H1 (cell line): ENCODE measurements at regions not wholly inside any gene's neighbourhood (a gene's known extent, or its start where the extent isn't known, plus 50 kb on each side); places are given as distances from the start of the nearest gene placed in this dataset.

Source experiments
- BACH1 ChIP-seq: IDR thresholded peaks from 2 replicates; pipeline ENCODE4 v1.6.1; 2012; ENCODE audit warnings: low read length, improper control_type of control experiment
- JUND ChIP-seq: IDR thresholded peaks from 2 replicates; pipeline ENCODE4 v1.6.1; 2011; ENCODE audit warnings: mild to moderate bottlenecking, improper control_type of control experiment, low read length
- SAP30 ChIP-seq: fragments of 300-600 bp; sonication (generic); IDR thresholded peaks from 2 replicates; pipeline ENCODE4 v1.7.1; 2012; ENCODE audit warnings: low read length, moderate library complexity, mild to moderate bottlenecking, inconsistent platforms; ENCODE audit not compliant: insufficient read depth, insufficient replicate concordance
- SIRT6 ChIP-seq: IDR thresholded peaks from one replicate; pipeline ENCODE4 v1.7.1; 2012; ENCODE audit warnings: low read length, inconsistent platforms
- TF ChIP-seq, protein P1 (sequence below): IDR thresholded peaks from 2 replicates; pipeline ENCODE4 v1.6.1; 2012; ENCODE audit warnings: low read length, inconsistent platforms
- TF ChIP-seq, protein P2 (sequence below): IDR thresholded peaks from 2 replicates; pipeline ENCODE4 v1.6.1; 2011; ENCODE audit warnings: low read length, improper control_type of control experiment

DNA sequence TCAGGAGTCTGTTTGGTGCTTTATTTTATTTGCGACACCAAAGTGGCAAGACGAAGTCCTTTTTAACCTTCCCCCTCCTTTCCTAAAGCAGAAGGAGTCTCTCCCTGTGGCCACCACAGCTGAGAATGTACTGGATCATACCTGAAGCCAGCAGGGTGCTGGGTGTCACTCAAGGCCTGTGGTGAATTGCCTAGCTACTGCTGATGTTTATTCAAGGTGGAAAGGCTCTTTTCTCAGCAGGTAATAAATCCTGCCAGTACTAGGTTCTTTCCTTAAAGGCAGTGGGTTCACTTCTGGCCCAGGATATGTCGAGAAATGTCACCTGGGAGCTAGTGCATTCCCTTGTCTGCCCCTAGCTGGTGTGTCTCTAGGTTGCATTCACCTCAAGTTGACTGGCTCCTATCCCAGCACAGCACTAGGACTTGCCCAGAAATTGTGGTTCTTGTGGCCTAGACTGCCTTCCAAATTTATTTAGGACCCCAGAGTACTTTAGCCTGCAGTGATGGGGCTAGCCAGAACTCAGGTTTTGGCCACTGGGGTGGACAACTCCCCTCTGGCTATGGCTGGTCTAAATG is 60.8 kb upstream of the FAM3C start (continued):
- TF ChIP-seq, protein P1, sequence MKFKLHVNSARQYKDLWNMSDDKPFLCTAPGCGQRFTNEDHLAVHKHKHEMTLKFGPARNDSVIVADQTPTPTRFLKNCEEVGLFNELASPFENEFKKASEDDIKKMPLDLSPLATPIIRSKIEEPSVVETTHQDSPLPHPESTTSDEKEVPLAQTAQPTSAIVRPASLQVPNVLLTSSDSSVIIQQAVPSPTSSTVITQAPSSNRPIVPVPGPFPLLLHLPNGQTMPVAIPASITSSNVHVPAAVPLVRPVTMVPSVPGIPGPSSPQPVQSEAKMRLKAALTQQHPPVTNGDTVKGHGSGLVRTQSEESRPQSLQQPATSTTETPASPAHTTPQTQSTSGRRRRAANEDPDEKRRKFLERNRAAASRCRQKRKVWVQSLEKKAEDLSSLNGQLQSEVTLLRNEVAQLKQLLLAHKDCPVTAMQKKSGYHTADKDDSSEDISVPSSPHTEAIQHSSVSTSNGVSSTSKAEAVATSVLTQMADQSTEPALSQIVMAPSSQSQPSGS = no peak
- TF ChIP-seq BACH1 = no peak
- TF ChIP-seq, protein P2, sequence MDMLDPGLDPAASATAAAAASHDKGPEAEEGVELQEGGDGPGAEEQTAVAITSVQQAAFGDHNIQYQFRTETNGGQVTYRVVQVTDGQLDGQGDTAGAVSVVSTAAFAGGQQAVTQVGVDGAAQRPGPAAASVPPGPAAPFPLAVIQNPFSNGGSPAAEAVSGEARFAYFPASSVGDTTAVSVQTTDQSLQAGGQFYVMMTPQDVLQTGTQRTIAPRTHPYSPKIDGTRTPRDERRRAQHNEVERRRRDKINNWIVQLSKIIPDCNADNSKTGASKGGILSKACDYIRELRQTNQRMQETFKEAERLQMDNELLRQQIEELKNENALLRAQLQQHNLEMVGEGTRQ = no peak
- TF ChIP-seq SAP30 = no peak
- TF ChIP-seq SIRT6 = no peak
- TF ChIP-seq JUND = no peak
- TF ChIP-seq, all 59 proteins: peak for 0
